Spleen (tissue), 11 donors: ENCODE measurements at regions not wholly inside any gene's neighbourhood (a gene's known extent, or its start where the extent isn't known, plus 50 kb on each side); places are given as distances from the start of the nearest gene placed in this dataset.

Experiments
- DNase-seq: peaks from one replicate; pipeline ENCODE4 v3.0.0-alpha.2; 2020
- H3K27ac ChIP-seq, 8 donors: fragments of 200-600 bp; sonication (generic) in 7 of 8; 1 replicate in 4 of 8; 2 replicates in 4 of 8; pipeline versions ENCODE4 v1.5.0 to v1.8.0; 2016 to 2021; ENCODE audit warnings: inconsistent platforms in 4 of 8, mild to moderate bottlenecking in 4 of 8, moderate library complexity in 1 of 8
- H3K27me3 ChIP-seq, 7 donors: fragments of 200-600 bp; sonication (generic) in 6 of 7; replicated peaks in 1 of 7; 1 replicate in 4 of 7; 2 replicates in 3 of 7; pipeline versions ENCODE4 v1.5.0 to v1.8.0; 2016 to 2021; ENCODE audit warnings: inconsistent platforms in 3 of 7, mild to moderate bottlenecking in 1 of 7
- H3K36me3 ChIP-seq, 6 donors: fragments of 200-600 bp; sonication (generic) in 5 of 6; 1 replicate in 4 of 6; 2 replicates in 2 of 6; pipeline versions ENCODE4 v1.5.0 to v1.8.0; 2016 to 2021; ENCODE audit warnings: inconsistent platforms in 2 of 6
- H3K4me1 ChIP-seq, 6 donors: fragments of 200-600 bp; sonication (generic) in 5 of 6; 1 replicate in 3 of 6; 2 replicates in 3 of 6; pipeline versions ENCODE4 v1.5.0 to v1.8.0; 2016 to 2021; ENCODE audit warnings: inconsistent platforms in 3 of 6
- H3K4me3 ChIP-seq, 8 donors: fragments of 200-600 bp; sonication (generic) in 7 of 8; 1 replicate in 4 of 8; 2 replicates in 4 of 8; pipeline versions ENCODE4 v1.5.0 to v1.8.0; 2016 to 2021; ENCODE audit warnings: inconsistent platforms in 4 of 8, mild to moderate bottlenecking in 4 of 8, moderate library complexity in 2 of 8
- H3K9me3 ChIP-seq, 8 donors: fragments of 200-600 bp; sonication (generic) in 7 of 8; 1 replicate in 4 of 8; 2 replicates in 4 of 8; pipeline versions ENCODE4 v1.5.0 to v1.8.0; 2016 to 2021; ENCODE audit warnings: inconsistent platforms in 4 of 8
- CTCF ChIP-seq, 11 experiments: fragments of 200-600 bp in 7 of 11; fragments of 450-650 bp in 4 of 11; sonication (generic) in 4 of 11; IDR thresholded peaks in 8 of 11; conservative IDR thresholded peaks in 3 of 11; 1 replicate in 7 of 11; 2 replicates in 4 of 11; pipeline versions ENCODE4 v1.4.0 to v1.8.0; 2016 to 2021; ENCODE audit warnings: antibody characterized with exemption in 11 of 11, inconsistent platforms in 4 of 11, mild to moderate bottlenecking in 1 of 11
- POLR2A ChIP-seq, 3 donors: fragments of 450-650 bp; IDR thresholded peaks; one replicate each; pipeline ENCODE4 v1.5.1; 2017; ENCODE audit warnings: antibody characterized with exemption in 3 of 3, mild to moderate bottlenecking in 1 of 3
- POLR2AphosphoS5 ChIP-seq, 3 donors: sonication (generic); formaldehyde crosslinking; IDR thresholded peaks; one replicate each; pipeline ENCODE4 v1.5.1; 2017; ENCODE audit warnings: antibody characterized with exemption in 3 of 3
- WGBS, 5 donors: extraction: QIAGEN DNeasy Blood & Tissue Kit in 3 of 5; methylation state at CpG; one replicate each; pipeline versions ENCODE4 v1.1.5 to v1.1.7; 2013 to 2018; 5-methylcytosine and 5-hydroxymethylcytosine counted together
- intact Hi-C: fragments of 100-400 bp; cut with DNase I; formaldehyde crosslinking; loops from one replicate; pipeline ENCODE4 v1.15.0; 2023; ENCODE audit warnings: low total_unique reads
- donor health status: healthy with polysubstance abuse.
- donor health status: DM: no; HTN: no; CAD: no; lungs with moderate emphysema.
- donor health status: DM: no; HTN: no; CAD: no.
- donor health status: Bipolar disorder and iron deficiency.
- donor health status: healthy.
- donor health status: DM: no; HTN: no; CAD: no.
- donor health status: DM: yes; HTN: yes; CAD: no.

- WGBS, 5 donors = 40 to 53% (median 47%) methylated on average over 11 to 13 of the region's 13 CpGs
- H3K4me1 ChIP-seq = peaks cover 10 to 72% (median 58%) of the 10 kb centered on the region in 6 donors
- TF ChIP-seq POLR2A (IDR thresholded peaks at IDR 0.05) = no peak
- no peak for TF ChIP-seq POLR2AphosphoS5 (IDR thresholded peaks at IDR 0.05)
- TF ChIP-seq CTCF (IDR thresholded peaks at IDR 0.05 in 8 of 11, conservative IDR thresholded peaks at IDR 0.05 in 3 of 11) = no peak
- intact Hi-C loops = no loop called here
- no peak for DNase-seq
- H3K27me3 ChIP-seq = no peaks in the 10 kb centered on the region
- no peak overlapping the region for H3K27ac ChIP-seq
- no peaks in the 10 kb centered on the region for H3K36me3 ChIP-seq
- no peak overlapping the region for H3K4me3 ChIP-seq
- no peaks in the 10 kb centered on the region for H3K9me3 ChIP-seq
Observed at GRCh38 chr17:37824534-37825485, 80.0 kb upstream of the HNF1B start.

GRCh38 chr17:37823996-37824395 lies 79.1 kb upstream of the HNF1B start:
- intact Hi-C loops = no loop called here
- DNase-seq = no peak
- H3K4me3 ChIP-seq = no peak overlapping the region
- H3K27ac ChIP-seq = no peak overlapping the region
- TF ChIP-seq POLR2AphosphoS5 (IDR thresholded peaks at IDR 0.05) (no peak), CTCF (IDR thresholded peaks at IDR 0.05 in 8 of 11, conservative IDR thresholded peaks at IDR 0.05 in 3 of 11) (no peak), POLR2A (IDR thresholded peaks at IDR 0.05) (no peak)
- no peaks in the 10 kb centered on the region for H3K9me3 ChIP-seq
- peaks cover 12 to 72% (median 55%) of the 10 kb centered on the region in 6 donors for H3K4me1 ChIP-seq
- H3K27me3 ChIP-seq = no peaks in the 10 kb centered on the region
- H3K36me3 ChIP-seq = no peaks in the 10 kb centered on the region

- 83 to 93% (median 91%) methylated on average over 5 of the region's 5 CpGs for whole genome bisulfite sequencing, 5 donors
Observed at GRCh38 chr17:37820995-37821713, 76.3 kb upstream of the HNF1B start.

More at GRCh38 chr17:37820995-37821713, 76.3 kb upstream of the HNF1B start:
- peaks cover 9 to 60% (median 40%) of the 10 kb centered on the region in 6 donors for H3K4me1 ChIP-seq
- intact Hi-C loops = no loop called here
- no peaks in the 10 kb centered on the region for H3K9me3 ChIP-seq
- H3K4me3 ChIP-seq = no peak overlapping the region
- no peak for TF ChIP-seq CTCF (IDR thresholded peaks at IDR 0.05 in 8 of 11, conservative IDR thresholded peaks at IDR 0.05 in 3 of 11)
- no peak for TF ChIP-seq POLR2A (IDR thresholded peaks at IDR 0.05)
- no peak for TF ChIP-seq POLR2AphosphoS5 (IDR thresholded peaks at IDR 0.05)
- H3K27ac ChIP-seq = no peak overlapping the region
- no peaks in the 10 kb centered on the region for H3K36me3 ChIP-seq
- H3K27me3 ChIP-seq = peaks cover 0 to under 1% (median 0%) of the 10 kb centered on the region in 7 donors
- no peak for DNase-seq
